ENCODE measurements at regions not wholly inside any gene's neighbourhood (a gene's known extent, or its start where the extent isn't known, plus 50 kb on each side); places are given as distances from the start of the nearest gene placed in this dataset.

GRCh38 chr4:176945334-176945733 lies 152.6 kb upstream of the VEGFC start:
- TF ChIP-seq EZH2 (IDR thresholded peaks at IDR 0.05; ENCODE audit: borderline replicate concordance) (no peak), CTCF (IDR thresholded peaks at IDR 0.05; ENCODE audit: poor library complexity) (no peak)

Measured in hepatocyte (in vitro differentiated cells).